ENCODE measurements at regions not wholly inside any gene's neighbourhood (a gene's known extent, or its start where the extent isn't known, plus 50 kb on each side); places are given as distances from the start of the nearest gene placed in this dataset.

GRCh38 chr5:125634216-125634835, 788.9 kb upstream of the GRAMD2B start:
- no peak for TF ChIP-seq CTCF (IDR thresholded peaks at IDR 0.05; ENCODE audit: unreplicated experiment)
- Mint-ChIP-seq H3K27ac (no peak overlapping the region), H3K4me1 (no peaks in the 10 kb centered on the region), H3K4me3 (no peak overlapping the region), H3K36me3 (no peaks in the 10 kb centered on the region), H3K27me3 (ENCODE audit: low read depth) (peaks cover 1% of the 10 kb centered on the region), H3K9me3 (no peaks in the 10 kb centered on the region)
- DNase-seq (ENCODE audit: low spot score in 2 of 2, unreplicated experiment in 2 of 2): no peak

GRCh38 chr5:125639858-125640257, 783.4 kb upstream of the GRAMD2B start:
- no peak for DNase-seq (ENCODE audit: low spot score in 2 of 2, unreplicated experiment in 2 of 2)
- TF ChIP-seq CTCF (IDR thresholded peaks at IDR 0.05; ENCODE audit: unreplicated experiment): no peak
- H3K4me3 Mint-ChIP-seq: no peak overlapping the region
- H3K9me3 Mint-ChIP-seq: peaks cover 46% of the 10 kb centered on the region
- peaks cover 14% of the 10 kb centered on the region for H3K36me3 Mint-ChIP-seq
- no peaks in the 10 kb centered on the region for H3K27me3 Mint-ChIP-seq (ENCODE audit: low read depth)
- no peaks in the 10 kb centered on the region for H3K4me1 Mint-ChIP-seq
- H3K27ac Mint-ChIP-seq: no peak overlapping the region

GRCh38 chr5:125652761-125653160, 770.4 kb upstream of the GRAMD2B start:
- no peaks in the 10 kb centered on the region for H3K27me3 Mint-ChIP-seq (ENCODE audit: low read depth)
- TF ChIP-seq CTCF (IDR thresholded peaks at IDR 0.05; ENCODE audit: unreplicated experiment): no peak
- H3K36me3 Mint-ChIP-seq: no peaks in the 10 kb centered on the region
- H3K4me3 Mint-ChIP-seq: no peak overlapping the region
- DNase-seq (ENCODE audit: low spot score in 2 of 2, unreplicated experiment in 2 of 2): no peak
- no peaks in the 10 kb centered on the region for H3K9me3 Mint-ChIP-seq
- no peak overlapping the region for H3K27ac Mint-ChIP-seq
- H3K4me1 Mint-ChIP-seq: peaks cover 22% of the 10 kb centered on the region

GRCh38 chr5:125654392-125654791, 768.8 kb upstream of the GRAMD2B start:
- TF ChIP-seq CTCF (IDR thresholded peaks at IDR 0.05; ENCODE audit: unreplicated experiment): no peak
- Mint-ChIP-seq H3K4me1 (peaks cover 37% of the 10 kb centered on the region), H3K4me3 (no peak overlapping the region), H3K36me3 (no peaks in the 10 kb centered on the region), H3K27ac (no peak overlapping the region), H3K9me3 (no peaks in the 10 kb centered on the region), H3K27me3 (ENCODE audit: low read depth) (no peaks in the 10 kb centered on the region)
- DNase-seq (ENCODE audit: low spot score in 2 of 2, unreplicated experiment in 2 of 2): no peak

DNA sequence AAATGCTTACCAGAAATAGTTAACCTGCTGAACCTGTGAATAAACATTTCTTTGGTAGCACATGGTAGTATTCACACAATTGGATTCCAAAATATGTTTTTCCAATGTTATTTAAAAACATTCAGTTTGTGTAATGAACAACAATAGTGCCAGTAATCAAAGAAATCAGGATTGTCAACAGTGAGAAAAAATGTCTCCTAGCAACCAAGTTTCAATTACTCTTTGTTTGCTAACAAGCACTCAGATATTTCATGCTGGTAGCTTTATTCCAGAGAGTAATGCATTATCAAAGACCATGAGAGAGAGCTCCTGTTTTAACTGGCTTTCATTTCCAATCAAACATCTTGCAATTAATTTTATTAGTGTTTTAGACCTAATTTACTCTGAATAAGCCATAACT, 768.1 kb upstream of the GRAMD2B start:
- no peaks in the 10 kb centered on the region for H3K36me3 Mint-ChIP-seq
- H3K4me1 Mint-ChIP-seq: peaks cover 42% of the 10 kb centered on the region
- H3K9me3 Mint-ChIP-seq: no peaks in the 10 kb centered on the region
- TF ChIP-seq CTCF (IDR thresholded peaks at IDR 0.05; ENCODE audit: unreplicated experiment): no peak
- no peaks in the 10 kb centered on the region for H3K27me3 Mint-ChIP-seq (ENCODE audit: low read depth)
- no peak for DNase-seq (ENCODE audit: low spot score in 2 of 2, unreplicated experiment in 2 of 2)
- H3K4me3 Mint-ChIP-seq: no peak overlapping the region
- H3K27ac Mint-ChIP-seq: no peak overlapping the region

- H3K27ac Mint-ChIP-seq: no peak overlapping the region
Measured at GRCh38 chr5:125657936-125658335, 765.3 kb upstream of the GRAMD2B start.

More at GRCh38 chr5:125657936-125658335, 765.3 kb upstream of the GRAMD2B start:
- Mint-ChIP-seq H3K9me3 (peaks cover 5% of the 10 kb centered on the region), H3K4me3 (no peak overlapping the region), H3K4me1 (peaks cover 48% of the 10 kb centered on the region), H3K36me3 (no peaks in the 10 kb centered on the region), H3K27me3 (ENCODE audit: low read depth) (no peaks in the 10 kb centered on the region)
- DNase-seq (ENCODE audit: low spot score in 2 of 2, unreplicated experiment in 2 of 2): no peak
- TF ChIP-seq CTCF (IDR thresholded peaks at IDR 0.05; ENCODE audit: unreplicated experiment): no peak
